ENCODE measurements at regions not wholly inside any gene's neighbourhood (a gene's known extent, or its start where the extent isn't known, plus 50 kb on each side); places are given as distances from the start of the nearest gene placed in this dataset.

GRCh38 chr14:51562816-51563215 is 88.9 kb upstream of the FRMD6 start:
- ChIA-PET POLR2A (no interaction called here), CTCF (interaction anchor here (0.9 to 2.0 kb wide), 6 partner anchors 10 to 62 kb away, joined by 3 to 6 read pairs (median 3); no protein-coding TSS in a partner anchor)
- no peak for DNase-seq (ENCODE audit: extremely low spot score)
- TF ChIP-seq, protein P1, sequence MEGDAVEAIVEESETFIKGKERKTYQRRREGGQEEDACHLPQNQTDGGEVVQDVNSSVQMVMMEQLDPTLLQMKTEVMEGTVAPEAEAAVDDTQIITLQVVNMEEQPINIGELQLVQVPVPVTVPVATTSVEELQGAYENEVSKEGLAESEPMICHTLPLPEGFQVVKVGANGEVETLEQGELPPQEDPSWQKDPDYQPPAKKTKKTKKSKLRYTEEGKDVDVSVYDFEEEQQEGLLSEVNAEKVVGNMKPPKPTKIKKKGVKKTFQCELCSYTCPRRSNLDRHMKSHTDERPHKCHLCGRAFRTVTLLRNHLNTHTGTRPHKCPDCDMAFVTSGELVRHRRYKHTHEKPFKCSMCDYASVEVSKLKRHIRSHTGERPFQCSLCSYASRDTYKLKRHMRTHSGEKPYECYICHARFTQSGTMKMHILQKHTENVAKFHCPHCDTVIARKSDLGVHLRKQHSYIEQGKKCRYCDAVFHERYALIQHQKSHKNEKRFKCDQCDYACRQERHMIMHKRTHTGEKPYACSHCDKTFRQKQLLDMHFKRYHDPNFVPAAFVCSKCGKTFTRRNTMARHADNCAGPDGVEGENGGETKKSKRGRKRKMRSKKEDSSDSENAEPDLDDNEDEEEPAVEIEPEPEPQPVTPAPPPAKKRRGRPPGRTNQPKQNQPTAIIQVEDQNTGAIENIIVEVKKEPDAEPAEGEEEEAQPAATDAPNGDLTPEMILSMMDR (IDR thresholded peaks at IDR 0.05; ENCODE audit: control extremely low read depth, extremely low read depth, low read depth, missing control alignments) = no peak

DNA sequence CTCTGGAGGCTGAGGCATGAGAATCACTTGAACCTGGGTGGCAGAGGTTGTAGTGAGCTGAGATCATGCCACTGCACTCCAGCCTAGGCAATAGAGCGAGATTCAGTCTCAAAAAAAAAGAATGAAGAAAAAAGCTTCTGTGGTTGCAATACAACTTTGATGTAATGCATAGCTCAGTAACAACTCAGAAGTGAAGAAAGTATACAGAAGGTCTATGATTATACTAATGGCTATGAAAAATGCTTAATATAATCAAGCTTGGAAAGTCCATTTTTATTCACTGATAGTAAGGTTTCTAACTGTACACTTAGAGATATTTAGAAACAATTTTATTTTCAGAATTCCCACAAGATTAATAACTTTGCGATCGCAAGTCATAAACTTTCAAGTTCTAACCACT is 88.2 kb upstream of the FRMD6 start:
- ChIA-PET POLR2A (no interaction called here), CTCF (interaction anchor here (0.8 to 2.0 kb wide), 7 partner anchors 9 to 89 kb away, joined by 3 to 6 read pairs (median 3); no protein-coding TSS in a partner anchor)
- no peak for DNase-seq (ENCODE audit: extremely low spot score)
- TF ChIP-seq, protein P1 (IDR thresholded peaks at IDR 0.05; ENCODE audit: control extremely low read depth, extremely low read depth, low read depth, missing control alignments) = no peak

GRCh38 chr14:51564460-51564859 is 87.2 kb upstream of the FRMD6 start:
- ChIA-PET POLR2A (no interaction called here), CTCF (interaction anchor here (1.4 to 2.0 kb wide), 3 partner anchors 12 to 88 kb away, joined by 3 to 6 read pairs (median 3); no protein-coding TSS in a partner anchor)
- DNase-seq (ENCODE audit: extremely low spot score) = no peak
- TF ChIP-seq, protein P1 (IDR thresholded peaks at IDR 0.05; ENCODE audit: control extremely low read depth, extremely low read depth, low read depth, missing control alignments) = no peak

GRCh38 chr14:51564986-51565604 is 86.6 kb upstream of the FRMD6 start:
- ChIA-PET POLR2A (no interaction called here), CTCF (interaction anchor here (1.5 to 2.0 kb wide), 2 partner anchors 12 to 87 kb away, joined by 3 to 6 read pairs; no protein-coding TSS in a partner anchor)
- no peak for DNase-seq (ENCODE audit: extremely low spot score)
- TF ChIP-seq, protein P1 (IDR thresholded peaks at IDR 0.05; ENCODE audit: control extremely low read depth, extremely low read depth, low read depth, missing control alignments) = no peak

DNA sequence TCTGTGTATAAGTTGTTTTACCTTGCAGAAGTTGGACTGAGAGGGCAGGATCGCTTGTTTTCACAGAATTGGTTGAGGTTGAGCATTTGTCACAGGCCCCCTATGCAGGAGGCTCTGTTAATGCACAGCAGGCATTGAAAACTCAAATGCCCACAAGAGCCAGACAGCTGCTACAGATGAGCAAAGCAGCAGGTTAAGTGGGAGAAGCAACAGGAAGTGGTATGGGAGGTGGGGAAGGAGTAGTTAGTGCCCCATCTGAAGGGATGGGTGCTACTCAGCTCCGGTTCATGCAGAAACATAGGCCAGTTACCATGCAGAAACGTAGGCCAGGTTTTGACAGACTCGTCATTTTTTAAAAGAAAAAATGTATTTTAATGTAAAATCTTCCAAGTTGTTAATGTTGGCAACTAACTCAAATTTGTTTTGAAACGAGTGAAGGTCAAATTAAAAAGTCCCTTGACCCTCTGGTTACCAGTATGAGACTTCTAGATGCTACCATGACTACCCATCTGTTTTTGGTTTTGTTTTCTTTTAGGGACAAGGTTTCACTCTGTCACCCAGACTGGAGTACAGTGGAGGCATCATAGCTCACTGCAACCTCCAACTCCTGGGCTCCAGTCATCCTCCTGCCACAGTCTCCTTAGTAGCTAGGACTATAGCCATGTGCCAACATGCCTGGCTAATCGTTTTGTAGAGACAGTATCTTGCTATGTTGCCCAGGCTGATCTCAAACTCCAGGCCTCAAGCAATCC is 84.7 kb upstream of the FRMD6 start:
- CTCF ChIA-PET = interaction anchor here (1.0 to 1.5 kb wide), 3 partner anchors 10 to 20 kb away, joined by 3 to 4 read pairs (median 3); no protein-coding TSS in a partner anchor
- TF ChIP-seq, protein P1 (IDR thresholded peaks at IDR 0.05; ENCODE audit: control extremely low read depth, extremely low read depth, low read depth, missing control alignments) = no peak
- no peak for DNase-seq (ENCODE audit: extremely low spot score)
- POLR2A ChIA-PET = no interaction called here

- no peak for DNase-seq (ENCODE audit: extremely low spot score)
- TF ChIP-seq, protein P1 (IDR thresholded peaks at IDR 0.05; ENCODE audit: control extremely low read depth, extremely low read depth, low read depth, missing control alignments) = no peak
- ChIA-PET CTCF (interaction anchor here (1.0 to 1.1 kb wide), 2 partner anchors 9 to 22 kb away, joined by 3 to 4 read pairs; no protein-coding TSS in a partner anchor), POLR2A (no interaction called here)
Measured at GRCh38 chr14:51568366-51568765, 83.3 kb upstream of the FRMD6 start.
